ENCODE measurements at regions not wholly inside any gene's neighbourhood (a gene's known extent, or its start where the extent isn't known, plus 50 kb on each side); places are given as distances from the start of the nearest gene placed in this dataset.
"Not testable (repeated sequence)": the region's sequence is repeated elsewhere in the genome, so short reads cannot be mapped to it uniquely, and the experiment has no call there.

- no peak for DNase-seq
These were observed 405.1 kb upstream of the PTGER4 start for GRCh38 chr5:40274568-40274967.

- DNase-seq = no peak
These were observed 405.8 kb upstream of the PTGER4 start for GRCh38 chr5:40273936-40274335.

- no peak for DNase-seq
These were observed 408.2 kb upstream of the PTGER4 start for GRCh38 chr5:40271476-40271875.

GRCh38 chr5:40270274-40270845 lies 409.4 kb upstream of the PTGER4 start:
- no peak for DNase-seq

- DNase-seq = no peak
These were observed 411.6 kb upstream of the PTGER4 start for GRCh38 chr5:40268088-40268487.

GRCh38 chr5:40266952-40267351 lies 412.8 kb upstream of the PTGER4 start:
- no peak for DNase-seq

- no peak for DNase-seq
These were observed 417.7 kb upstream of the PTGER4 start for GRCh38 chr5:40261984-40262383.

DNA sequence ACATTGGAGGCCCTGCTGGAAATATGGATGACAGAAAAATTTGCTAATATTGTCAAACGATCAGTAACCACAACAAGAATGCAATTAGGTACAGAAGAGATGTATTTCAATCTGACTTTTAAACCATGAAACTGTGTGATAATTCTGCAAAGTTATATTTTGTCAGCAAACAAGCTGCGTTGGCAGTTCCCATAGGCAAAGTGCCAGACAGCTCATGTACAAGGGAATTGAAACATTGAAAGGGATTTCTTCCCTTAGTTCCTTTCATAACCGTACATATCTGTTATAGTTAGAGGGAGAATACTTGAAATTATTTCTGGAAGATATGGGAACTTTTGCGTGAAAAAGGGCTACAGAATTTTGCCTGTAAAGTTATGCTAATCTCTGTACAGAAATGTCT lies 419.4 kb upstream of the PTGER4 start:
- DNase-seq = no peak

GRCh38 chr5:40258222-40258621 lies 421.5 kb upstream of the PTGER4 start:
- no peak for DNase-seq

DNA sequence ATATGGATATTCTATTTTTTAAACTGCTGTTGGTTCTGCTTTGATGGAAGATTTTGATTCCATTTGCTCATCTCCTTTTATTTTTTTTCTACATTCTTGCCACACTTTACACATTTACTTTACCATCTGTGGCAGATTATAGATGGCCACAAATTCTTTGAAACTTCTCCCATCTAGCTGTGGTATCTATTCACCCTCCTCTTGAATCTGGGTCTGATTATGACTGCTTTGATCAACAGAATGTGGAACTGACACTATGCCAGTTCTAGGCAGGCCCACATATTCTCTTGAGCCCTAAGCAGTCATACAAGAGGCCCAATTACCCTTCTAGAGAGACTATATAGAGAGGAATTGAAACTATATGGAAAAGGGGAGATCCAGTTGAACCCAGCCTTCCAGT lies 439.0 kb upstream of the PTGER4 start:
- no peak for DNase-seq

GRCh38 chr5:40240111-40240510 lies 439.6 kb upstream of the PTGER4 start:
- no peak for DNase-seq

DNA sequence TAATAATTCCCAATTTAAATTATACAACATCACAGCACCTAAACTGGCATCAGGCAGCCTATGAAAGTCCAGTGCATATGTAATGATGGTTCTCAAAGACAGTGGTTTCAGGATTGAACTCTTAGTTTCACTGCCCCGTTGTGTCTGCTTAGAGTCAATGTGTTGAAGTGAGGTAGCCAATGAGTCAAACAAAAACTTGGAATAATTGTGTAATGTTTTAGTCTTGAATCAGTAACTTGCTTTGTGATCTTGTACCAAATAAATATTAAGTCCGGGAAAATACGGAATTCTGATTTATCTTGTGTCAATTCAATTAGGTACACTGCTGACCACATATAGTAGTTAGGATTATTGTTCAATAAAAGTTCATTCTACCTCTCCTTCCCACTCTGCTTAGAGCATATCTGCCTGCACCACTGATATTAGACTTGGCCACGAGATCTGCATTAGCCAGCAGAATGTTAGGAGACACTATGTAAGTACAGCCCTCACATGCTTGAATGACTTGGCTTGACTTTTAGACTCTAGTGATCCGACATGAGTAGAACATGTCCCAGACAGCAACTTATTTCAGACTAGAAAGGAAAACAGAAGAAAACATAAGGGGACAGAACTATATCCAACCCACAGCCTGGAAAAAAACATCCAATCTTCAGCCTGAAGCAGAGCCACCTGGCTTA lies 441.5 kb upstream of the PTGER4 start:
- DNase-seq = no peak

DNA sequence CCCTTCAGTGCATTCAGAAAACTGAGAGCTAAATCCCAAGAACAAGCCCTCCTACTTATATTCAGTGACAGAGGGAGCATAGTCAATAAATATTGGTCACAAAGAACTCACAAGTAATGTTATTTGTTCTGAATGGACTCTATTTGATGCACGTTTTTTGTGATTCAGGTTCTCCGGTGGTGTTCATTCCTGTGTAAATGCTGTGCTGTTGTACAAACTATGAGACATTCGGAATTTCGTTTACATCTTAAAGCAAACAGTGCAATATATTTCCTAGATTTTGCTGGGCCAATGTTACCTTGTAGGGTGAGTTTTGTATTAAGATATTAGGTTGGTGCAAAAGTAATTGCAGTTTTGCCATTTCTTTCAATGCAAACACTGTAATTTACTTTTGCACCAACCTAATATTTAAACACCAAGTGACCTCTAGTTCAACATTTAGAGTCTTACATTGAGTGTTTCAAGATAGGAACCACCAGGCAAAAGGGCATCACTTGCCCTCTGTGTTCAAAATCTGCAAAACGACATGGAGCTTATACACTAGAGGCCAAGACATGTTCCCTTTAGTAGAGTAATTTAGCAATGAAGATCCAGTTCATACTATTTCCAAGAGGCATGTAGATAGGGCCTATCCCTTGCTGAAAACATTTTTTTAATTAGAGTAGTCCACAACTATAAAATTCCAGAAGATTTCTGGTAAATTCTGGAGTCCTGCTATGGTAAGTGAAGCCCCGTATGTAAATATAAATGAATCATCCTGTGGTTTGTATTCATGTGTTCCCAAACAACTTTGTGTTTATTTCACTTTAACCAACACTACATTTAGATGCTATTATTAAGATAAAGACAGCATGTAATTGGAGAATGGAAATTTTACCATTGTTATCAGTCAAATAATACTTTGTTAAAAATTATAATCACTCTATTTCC lies 444.0 kb upstream of the PTGER4 start:
- DNase-seq = no peak

DNA sequence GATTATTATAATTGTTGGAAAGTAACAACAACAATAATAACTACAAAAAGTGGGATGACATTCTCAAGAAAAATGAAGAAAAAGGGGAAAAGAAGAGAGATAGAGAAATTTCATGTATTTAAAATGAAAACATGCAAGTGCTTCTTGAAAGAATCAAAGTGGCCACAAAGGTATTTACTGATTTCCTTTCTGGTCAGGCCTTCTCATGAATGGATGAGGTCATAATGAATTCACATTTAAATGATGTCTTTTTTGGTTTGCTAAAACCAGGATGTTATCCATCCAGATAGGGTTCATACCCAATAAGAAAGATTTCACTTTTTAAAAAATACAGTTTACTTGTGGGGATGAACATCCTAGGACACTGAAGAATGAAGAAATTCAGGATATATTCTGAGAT lies 446.4 kb upstream of the PTGER4 start:
- DNase-seq = no peak

DNA sequence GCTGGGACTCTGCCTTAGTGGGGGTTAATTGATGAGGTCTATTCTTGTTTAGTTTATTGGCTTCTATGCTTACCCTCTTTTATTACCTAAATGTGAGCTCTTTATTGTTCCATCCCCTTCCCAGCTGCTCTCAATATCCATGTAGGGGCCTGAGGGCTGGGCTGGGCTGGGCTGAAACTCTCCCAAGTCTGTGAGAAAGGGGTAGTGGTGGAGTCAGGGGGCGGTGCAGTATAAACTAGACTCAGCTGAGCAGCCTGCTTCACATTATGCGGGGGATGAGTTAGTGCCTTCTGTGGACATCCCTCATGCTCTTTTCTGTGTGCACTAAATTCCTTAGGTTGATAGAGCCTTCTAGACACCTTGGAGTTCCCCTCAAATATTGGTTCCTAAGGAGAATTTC lies 451.8 kb upstream of the PTGER4 start:
- DNase-seq = no peak

GRCh38 chr5:40227366-40227765 lies 452.3 kb upstream of the PTGER4 start:
- no peak for DNase-seq

GRCh38 chr5:40226906-40227305 lies 452.8 kb upstream of the PTGER4 start:
- DNase-seq = no peak

DNA sequence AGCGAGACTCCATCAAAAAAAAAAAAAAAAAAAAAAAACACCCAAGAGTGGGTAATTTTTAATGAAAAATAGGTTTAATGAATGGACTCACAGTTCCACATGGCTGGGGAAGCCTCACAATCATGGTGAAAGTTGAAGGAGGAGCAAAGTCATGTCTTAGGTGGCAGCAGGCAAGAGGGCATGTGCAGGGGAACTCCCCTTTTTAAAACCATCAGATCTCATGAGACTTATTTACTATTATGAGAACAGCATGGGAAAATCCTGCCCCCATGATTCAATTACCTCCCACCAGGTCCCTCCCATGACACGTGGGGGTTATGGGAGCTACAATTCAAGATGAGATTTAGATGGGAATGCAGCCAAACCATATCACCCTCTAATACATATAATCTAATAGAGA lies 454.6 kb upstream of the PTGER4 start:
- not testable (repeated sequence) for DNase-seq

GRCh38 chr5:40224421-40224820 lies 455.3 kb upstream of the PTGER4 start:
- DNase-seq = no peak

GRCh38 chr5:40223884-40224402 lies 455.8 kb upstream of the PTGER4 start:
- DNase-seq = no peak

GRCh38 chr5:40221796-40222195 lies 457.9 kb upstream of the PTGER4 start:
- DNase-seq = no peak

DNA sequence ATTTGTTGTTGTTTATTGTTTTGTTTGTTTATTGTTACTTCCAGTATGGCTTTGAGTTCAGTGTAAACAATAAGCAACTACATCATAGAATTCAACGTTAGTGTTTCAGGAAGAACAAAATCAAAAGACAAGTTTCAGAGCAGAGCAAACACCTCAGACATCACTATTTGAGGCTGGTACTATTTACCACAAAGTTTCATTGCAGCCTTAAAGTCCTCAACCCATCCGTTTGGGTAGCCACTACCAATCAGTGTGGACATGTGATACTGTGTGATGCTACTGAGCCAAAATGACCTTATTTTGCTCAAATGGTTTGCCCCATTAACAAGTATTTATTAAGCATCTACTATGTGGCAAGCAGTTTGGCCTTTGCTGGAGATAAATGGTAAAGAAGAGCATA lies 458.5 kb upstream of the PTGER4 start:
- DNase-seq = no peak

GRCh38 chr5:40220260-40220659 lies 459.5 kb upstream of the PTGER4 start:
- DNase-seq = no peak

DNA sequence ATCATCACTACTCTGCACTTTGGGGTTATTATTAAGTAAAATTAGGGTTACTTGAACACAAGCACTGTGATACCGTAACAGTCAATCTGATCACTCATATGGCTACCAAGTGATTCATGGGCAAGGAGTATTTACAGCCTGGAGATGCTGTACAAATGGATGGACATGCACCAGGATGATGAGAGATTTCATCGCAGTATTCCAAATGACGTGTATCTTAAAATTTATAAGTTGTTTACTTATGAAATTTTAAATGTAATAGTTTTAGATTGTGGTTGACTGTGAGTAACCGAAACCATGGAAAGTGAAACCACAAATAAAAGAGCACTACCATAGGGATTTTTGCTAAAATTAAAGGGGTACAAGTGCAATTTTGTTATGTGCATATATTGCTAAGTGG lies 462.2 kb upstream of the PTGER4 start:
- DNase-seq = no peak
